Osteocyte (in vitro differentiated cells): ENCODE measurements at regions not wholly inside any gene's neighbourhood (a gene's known extent, or its start where the extent isn't known, plus 50 kb on each side); places are given as distances from the start of the nearest gene placed in this dataset.

Experiments
- DNase-seq: peaks from one replicate; pipeline ENCODE4 v3.0.0; 2021; ENCODE audit warnings: mixed read lengths; ENCODE audit not compliant: unreplicated experiment; ENCODE audit errors: extremely low spot score
- H3K27ac Mint-ChIP-seq: one replicate; pipeline ENCODE4 v1.8.0; 2021; ENCODE audit warnings: mild to moderate bottlenecking, mixed read lengths; ENCODE audit not compliant: unreplicated experiment
- H3K27me3 Mint-ChIP-seq: one replicate; pipeline ENCODE4 v1.8.0; 2021; ENCODE audit warnings: mixed read lengths; ENCODE audit not compliant: unreplicated experiment
- H3K36me3 Mint-ChIP-seq: one replicate; pipeline ENCODE4 v1.8.0; 2021; ENCODE audit warnings: mixed read lengths; ENCODE audit not compliant: unreplicated experiment
- H3K4me1 Mint-ChIP-seq: one replicate; pipeline ENCODE4 v1.8.0; 2021; ENCODE audit warnings: mixed read lengths; ENCODE audit not compliant: unreplicated experiment
- H3K4me3 Mint-ChIP-seq: one replicate; pipeline ENCODE4 v1.8.0; 2021; ENCODE audit warnings: mild to moderate bottlenecking, moderate library complexity, mixed read lengths; ENCODE audit not compliant: unreplicated experiment
- H3K9me3 Mint-ChIP-seq: one replicate; pipeline ENCODE4 v1.8.0; 2021; ENCODE audit warnings: mixed read lengths; ENCODE audit not compliant: unreplicated experiment
- TF ChIP-seq, protein P1 (sequence below): fragments of 200-600 bp; sonication (generic); IDR thresholded peaks from 2 replicates; pipeline ENCODE4 v1.5.0; 2021; ENCODE audit warnings: antibody characterized with exemption, mild to moderate bottlenecking, moderate library complexity

DNA sequence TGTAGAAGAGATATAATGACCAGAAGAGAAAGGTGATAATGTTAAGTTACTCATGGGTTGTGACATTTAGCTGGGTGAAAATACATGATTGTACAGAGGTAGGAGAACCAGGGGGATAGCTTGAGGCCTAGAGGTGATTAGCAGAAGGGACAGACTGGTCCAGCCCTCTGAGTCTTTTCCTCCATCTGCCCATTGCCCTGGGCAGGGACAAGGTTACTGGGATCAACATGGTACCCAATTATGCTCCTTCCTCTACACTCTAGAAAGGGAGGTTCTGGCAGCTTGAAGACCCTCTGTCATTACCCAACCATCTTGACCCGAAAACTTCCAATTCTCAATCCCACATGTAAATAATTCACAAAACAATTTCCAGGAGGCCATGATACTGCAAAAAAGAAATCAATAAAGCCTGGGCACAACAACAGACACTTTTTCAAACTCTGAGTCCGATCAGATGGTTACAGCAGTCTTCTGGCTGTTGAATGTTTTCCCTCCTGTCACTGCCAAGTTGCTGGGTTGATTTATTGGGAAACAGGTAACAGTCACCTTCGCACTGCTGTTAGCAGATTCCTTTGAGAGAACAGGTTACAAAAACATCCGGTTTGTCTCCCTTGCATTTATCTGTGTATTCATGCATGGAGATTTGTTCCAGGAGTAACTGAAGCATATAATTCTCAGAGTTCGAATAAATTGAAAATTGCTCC, 239.1 kb upstream of the HTR2A start:
- H3K36me3 Mint-ChIP-seq, result no peaks in the 10 kb centered on the region
- peaks cover 2% of the 10 kb centered on the region for H3K27me3 Mint-ChIP-seq
- H3K27ac Mint-ChIP-seq, result no peak overlapping the region
- H3K9me3 Mint-ChIP-seq, result no peaks in the 10 kb centered on the region
- H3K4me3 Mint-ChIP-seq, result no peak overlapping the region
- TF ChIP-seq, protein P1, sequence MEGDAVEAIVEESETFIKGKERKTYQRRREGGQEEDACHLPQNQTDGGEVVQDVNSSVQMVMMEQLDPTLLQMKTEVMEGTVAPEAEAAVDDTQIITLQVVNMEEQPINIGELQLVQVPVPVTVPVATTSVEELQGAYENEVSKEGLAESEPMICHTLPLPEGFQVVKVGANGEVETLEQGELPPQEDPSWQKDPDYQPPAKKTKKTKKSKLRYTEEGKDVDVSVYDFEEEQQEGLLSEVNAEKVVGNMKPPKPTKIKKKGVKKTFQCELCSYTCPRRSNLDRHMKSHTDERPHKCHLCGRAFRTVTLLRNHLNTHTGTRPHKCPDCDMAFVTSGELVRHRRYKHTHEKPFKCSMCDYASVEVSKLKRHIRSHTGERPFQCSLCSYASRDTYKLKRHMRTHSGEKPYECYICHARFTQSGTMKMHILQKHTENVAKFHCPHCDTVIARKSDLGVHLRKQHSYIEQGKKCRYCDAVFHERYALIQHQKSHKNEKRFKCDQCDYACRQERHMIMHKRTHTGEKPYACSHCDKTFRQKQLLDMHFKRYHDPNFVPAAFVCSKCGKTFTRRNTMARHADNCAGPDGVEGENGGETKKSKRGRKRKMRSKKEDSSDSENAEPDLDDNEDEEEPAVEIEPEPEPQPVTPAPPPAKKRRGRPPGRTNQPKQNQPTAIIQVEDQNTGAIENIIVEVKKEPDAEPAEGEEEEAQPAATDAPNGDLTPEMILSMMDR, result no peak
- peaks cover 10% of the 10 kb centered on the region for H3K4me1 Mint-ChIP-seq
- DNase-seq, result no peak

DNA sequence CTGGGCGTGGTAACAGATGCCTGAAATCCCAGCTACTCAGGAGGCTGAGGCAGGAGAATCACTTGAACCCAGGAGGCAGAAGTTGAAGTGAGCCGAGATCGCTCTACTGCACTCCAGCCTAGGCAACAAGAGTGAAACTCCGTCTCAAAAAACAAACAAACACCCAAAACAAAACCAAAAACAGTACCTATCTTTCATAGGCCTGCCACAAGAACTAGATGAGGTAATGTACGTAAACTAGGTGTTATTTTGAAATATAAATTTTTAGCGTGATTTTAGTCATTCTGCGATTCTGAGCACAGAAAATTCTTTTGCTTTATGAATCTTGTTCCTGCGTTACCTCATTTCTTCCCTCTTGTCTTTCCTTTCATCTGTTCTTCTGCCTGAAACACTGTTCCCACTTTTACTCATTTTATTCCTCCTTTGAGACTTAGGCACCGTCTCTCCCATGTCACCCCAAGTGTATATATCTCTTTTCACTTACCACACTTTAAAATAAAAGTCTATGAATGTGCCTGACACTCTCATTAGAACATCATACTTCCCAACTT, 238.2 kb upstream of the HTR2A start:
- no peaks in the 10 kb centered on the region for H3K36me3 Mint-ChIP-seq
- no peak overlapping the region for H3K4me3 Mint-ChIP-seq
- peaks cover 2% of the 10 kb centered on the region for H3K27me3 Mint-ChIP-seq
- DNase-seq, result no peak
- peaks cover 10% of the 10 kb centered on the region for H3K4me1 Mint-ChIP-seq
- no peaks in the 10 kb centered on the region for H3K9me3 Mint-ChIP-seq
- TF ChIP-seq, protein P1, result no peak
- H3K27ac Mint-ChIP-seq, result no peak overlapping the region

DNA sequence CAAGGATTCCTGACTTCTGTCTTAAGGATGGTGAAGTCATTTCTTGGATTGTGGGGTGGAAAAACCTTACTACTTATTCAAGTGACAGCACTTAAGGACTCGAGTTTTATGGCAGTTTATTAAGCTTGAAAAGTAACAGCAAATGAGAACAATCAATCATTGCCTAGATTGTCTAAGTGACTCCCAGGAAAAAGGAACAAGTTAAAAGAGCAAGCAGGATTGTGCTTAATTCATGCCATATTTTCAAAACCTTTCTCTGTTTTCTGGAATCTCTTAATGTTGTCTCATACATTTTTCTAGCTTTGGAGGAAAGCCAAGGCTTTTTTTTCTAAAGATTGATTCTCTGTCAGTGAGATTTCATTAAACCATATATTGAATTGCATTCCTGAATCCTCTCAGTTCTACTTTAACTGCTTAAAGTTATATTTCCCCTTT, 236.2 kb upstream of the HTR2A start:
- Mint-ChIP-seq H3K9me3 (no peaks in the 10 kb centered on the region), H3K36me3 (no peaks in the 10 kb centered on the region), H3K4me1 (peaks cover 10% of the 10 kb centered on the region), H3K27ac (no peak overlapping the region), H3K4me3 (no peak overlapping the region), H3K27me3 (peaks cover 7% of the 10 kb centered on the region)
- no peak for DNase-seq
- TF ChIP-seq, protein P1, result no peak

DNA sequence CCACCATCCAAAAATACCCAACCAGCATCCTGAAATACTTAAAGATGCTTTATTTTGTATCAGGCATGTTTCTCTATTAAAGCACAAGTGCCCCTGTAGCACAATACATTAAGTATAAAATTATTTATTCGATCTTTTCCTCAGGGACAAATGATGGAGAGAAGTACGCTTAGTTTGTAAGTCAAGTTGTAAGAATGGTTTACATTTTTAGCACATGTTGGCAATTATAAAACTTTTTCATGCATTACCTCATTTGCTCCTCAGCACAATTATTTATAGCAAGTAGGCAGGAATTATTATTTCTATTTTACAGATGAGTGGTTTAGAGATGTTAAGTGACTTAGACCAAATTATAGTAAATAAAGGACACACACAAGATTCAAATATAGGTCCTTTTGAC, 232.6 kb upstream of the HTR2A start:
- H3K4me1 Mint-ChIP-seq, result peaks cover 10% of the 10 kb centered on the region
- no peak for DNase-seq
- H3K4me3 Mint-ChIP-seq, result no peak overlapping the region
- no peaks in the 10 kb centered on the region for H3K9me3 Mint-ChIP-seq
- no peak overlapping the region for H3K27ac Mint-ChIP-seq
- no peaks in the 10 kb centered on the region for H3K36me3 Mint-ChIP-seq
- TF ChIP-seq, protein P1, result no peak
- peaks cover 7% of the 10 kb centered on the region for H3K27me3 Mint-ChIP-seq

DNA sequence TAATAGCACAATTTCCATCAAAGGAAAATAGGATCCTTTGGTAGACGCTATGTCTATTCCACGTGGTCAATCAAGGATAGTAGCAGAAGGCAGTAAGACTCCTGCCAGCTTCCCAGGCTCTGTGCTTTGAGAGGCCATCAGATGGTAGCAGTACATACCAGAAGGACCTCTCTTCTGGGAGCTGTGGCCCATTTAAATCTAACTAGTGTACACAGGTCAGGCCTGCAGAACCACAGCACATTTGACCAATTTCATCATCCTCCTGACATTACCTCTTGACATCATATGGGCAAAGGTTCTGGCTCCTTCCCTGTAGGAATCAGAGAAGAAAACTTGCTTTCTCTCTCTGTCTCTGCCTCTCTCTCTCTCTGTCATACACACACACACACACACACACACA, 229.6 kb upstream of the HTR2A start:
- H3K9me3 Mint-ChIP-seq, result no peaks in the 10 kb centered on the region
- no peak overlapping the region for H3K4me3 Mint-ChIP-seq
- no peaks in the 10 kb centered on the region for H3K36me3 Mint-ChIP-seq
- no peaks in the 10 kb centered on the region for H3K4me1 Mint-ChIP-seq
- H3K27me3 Mint-ChIP-seq, result peaks cover 4% of the 10 kb centered on the region
- no peak for DNase-seq
- no peak overlapping the region for H3K27ac Mint-ChIP-seq
- TF ChIP-seq, protein P1, result no peak
